Prostate gland (tissue), 2 donors: ENCODE measurements at regions not wholly inside any gene's neighbourhood (a gene's known extent, or its start where the extent isn't known, plus 50 kb on each side); places are given as distances from the start of the nearest gene placed in this dataset.

Source experiments
- POLR2A ChIP-seq: fragments of 450-650 bp; IDR thresholded peaks from one replicate; pipeline ENCODE4 v1.6.1; 2016; ENCODE audit warnings: antibody characterized with exemption, mild to moderate bottlenecking
- POLR2AphosphoS5 ChIP-seq: sonication (generic); formaldehyde crosslinking; IDR thresholded peaks from one replicate; pipeline ENCODE4 v1.6.1; 2017; ENCODE audit warnings: antibody characterized with exemption
- TF ChIP-seq, protein P1 (sequence below), 4 experiments: fragments of 200-600 bp in 2 of 4; fragments of 450-650 bp in 2 of 4; sonication (generic) in 2 of 4; IDR thresholded peaks; 1 replicate in 3 of 4; 2 replicates in 1 of 4; pipeline ENCODE4 v1.5.1; 2016 to 2019; ENCODE audit warnings: antibody characterized with exemption in 4 of 4, mild to moderate bottlenecking in 2 of 4, moderate library complexity in 2 of 4

DNA sequence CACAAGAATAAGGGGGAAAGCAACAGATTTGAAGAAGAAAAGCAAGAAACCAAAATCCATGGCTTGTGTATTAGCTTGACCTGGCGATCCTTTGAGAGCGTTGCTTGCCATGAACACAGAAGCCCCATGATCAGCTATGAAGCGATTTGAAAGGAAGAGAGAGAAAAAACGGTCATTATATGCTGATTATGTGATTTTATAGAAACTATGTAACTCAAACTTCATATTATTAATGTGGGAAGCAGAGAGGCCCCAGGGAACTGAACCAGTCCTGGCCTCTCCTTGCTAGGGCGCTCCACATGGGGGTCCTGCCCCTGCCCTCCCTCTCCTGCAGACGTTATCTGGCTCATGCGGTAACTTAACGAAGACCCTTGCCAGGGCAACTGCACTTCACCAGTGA is 306.1 kb upstream of the ADARB2 start:
- TF ChIP-seq POLR2A (no peak), POLR2AphosphoS5 (no peak)
- TF ChIP-seq, protein P1, sequence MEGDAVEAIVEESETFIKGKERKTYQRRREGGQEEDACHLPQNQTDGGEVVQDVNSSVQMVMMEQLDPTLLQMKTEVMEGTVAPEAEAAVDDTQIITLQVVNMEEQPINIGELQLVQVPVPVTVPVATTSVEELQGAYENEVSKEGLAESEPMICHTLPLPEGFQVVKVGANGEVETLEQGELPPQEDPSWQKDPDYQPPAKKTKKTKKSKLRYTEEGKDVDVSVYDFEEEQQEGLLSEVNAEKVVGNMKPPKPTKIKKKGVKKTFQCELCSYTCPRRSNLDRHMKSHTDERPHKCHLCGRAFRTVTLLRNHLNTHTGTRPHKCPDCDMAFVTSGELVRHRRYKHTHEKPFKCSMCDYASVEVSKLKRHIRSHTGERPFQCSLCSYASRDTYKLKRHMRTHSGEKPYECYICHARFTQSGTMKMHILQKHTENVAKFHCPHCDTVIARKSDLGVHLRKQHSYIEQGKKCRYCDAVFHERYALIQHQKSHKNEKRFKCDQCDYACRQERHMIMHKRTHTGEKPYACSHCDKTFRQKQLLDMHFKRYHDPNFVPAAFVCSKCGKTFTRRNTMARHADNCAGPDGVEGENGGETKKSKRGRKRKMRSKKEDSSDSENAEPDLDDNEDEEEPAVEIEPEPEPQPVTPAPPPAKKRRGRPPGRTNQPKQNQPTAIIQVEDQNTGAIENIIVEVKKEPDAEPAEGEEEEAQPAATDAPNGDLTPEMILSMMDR (IDR thresholded peaks at IDR 0.05): no peak
